H1 (cell line): ENCODE measurements at regions not wholly inside any gene's neighbourhood (a gene's known extent, or its start where the extent isn't known, plus 50 kb on each side); places are given as distances from the start of the nearest gene placed in this dataset.

ENCODE experiments used
- ATF2 ChIP-seq: IDR thresholded peaks from 2 replicates; pipeline ENCODE4 v1.6.1; 2012; ENCODE audit warnings: low read length, inconsistent platforms
- BACH1 ChIP-seq: IDR thresholded peaks from 2 replicates; pipeline ENCODE4 v1.6.1; 2012; ENCODE audit warnings: low read length, improper control_type of control experiment
- BRCA1 ChIP-seq: IDR thresholded peaks from 2 replicates; pipeline ENCODE4 v1.6.1; 2012; ENCODE audit warnings: low read depth, low read length, improper control_type of control experiment
- CHD7 ChIP-seq: fragments of 300-600 bp; sonication (generic); IDR thresholded peaks from 2 replicates; pipeline ENCODE4 v1.7.1; 2012; ENCODE audit warnings: low read length, moderate library complexity, mild to moderate bottlenecking, inconsistent platforms; ENCODE audit not compliant: insufficient replicate concordance
- SIRT6 ChIP-seq: IDR thresholded peaks from one replicate; pipeline ENCODE4 v1.7.1; 2012; ENCODE audit warnings: low read length, inconsistent platforms
- TCF12 ChIP-seq: IDR thresholded peaks from 2 replicates; pipeline ENCODE4 v1.6.1; 2011; ENCODE audit warnings: low read depth, mild to moderate bottlenecking, low read length

- TF ChIP-seq ATF2 (no peak), CHD7 (no peak), BACH1 (no peak), BRCA1 (no peak), TCF12 (no peak), SIRT6 (no peak)
These were observed 219.5 kb upstream of the DKK2 start (continued) for GRCh38 chr4:107255596-107255995.
